H1 (cell line): ENCODE measurements at regions not wholly inside any gene's neighbourhood (a gene's known extent, or its start where the extent isn't known, plus 50 kb on each side); places are given as distances from the start of the nearest gene placed in this dataset.

Source experiments
- CTCF ChIA-PET: fragments of 300-600 bp; sonication (Branson Sonifier 250); formaldehyde crosslinking; loops from one replicate; lab custom pipeline; 2021; ENCODE audit not compliant: partially characterized antibody; lab: Charles Lee
- POLR2A ChIA-PET: fragments of 300-600 bp; sonication (Branson Sonifier 250); formaldehyde crosslinking; loops from one replicate; lab custom pipeline; 2021; ENCODE audit warnings: inconsistent platforms; ENCODE audit not compliant: partially characterized antibody; lab: Charles Lee
- DNase-seq, 2 experiments: peaks; one replicate each; pipeline versions ENCODE4 v3.0.0 to v3.0.0-alpha.2; 2010 to 2022; ENCODE audit warnings: low spot score in 2 of 2, low read depth in 1 of 2, mixed read lengths in 1 of 2
- FAIRE-seq: peaks from 2 replicates; lab custom pipeline; 2011; peaks lifted over from hg19 to GRCh38; lab: Jason Lieb, UNC
- H2AFZ ChIP-seq: 2 replicates; pipeline ENCODE4 v1.8.1; 2012; ENCODE audit warnings: low read length, inconsistent platforms
- H2AK5ac ChIP-seq: 2 replicates; pipeline ENCODE4 v1.6.1; 2013; ENCODE audit warnings: low read depth, low read length
- H2BK120ac ChIP-seq: replicated peaks from 2 replicates; pipeline ENCODE3; 2013; ENCODE audit warnings: low read depth, low read length, inconsistent platforms
- H2BK12ac ChIP-seq: 2 replicates; pipeline ENCODE4 v1.6.1; 2013; ENCODE audit warnings: low read depth, low read length
- H2BK15ac ChIP-seq: 2 replicates; pipeline ENCODE4 v1.6.1; 2013; ENCODE audit warnings: low read length
- H2BK20ac ChIP-seq: 2 replicates; pipeline ENCODE4 v1.6.1; 2013; ENCODE audit warnings: low read length
- H2BK5ac ChIP-seq: 2 replicates; pipeline ENCODE4 v1.6.1; 2013; ENCODE audit warnings: low read depth, low read length
- H3K14ac ChIP-seq: 2 replicates; pipeline ENCODE4 v1.6.1; 2013; ENCODE audit warnings: inconsistent platforms; ENCODE audit not compliant: insufficient read length
- H3K18ac ChIP-seq: 2 replicates; pipeline ENCODE4 v1.6.1; 2013; ENCODE audit warnings: low read length; ENCODE audit errors: extremely low read depth
- H3K23ac ChIP-seq: 2 replicates; pipeline ENCODE4 v1.6.1; 2013; ENCODE audit warnings: inconsistent platforms; ENCODE audit not compliant: insufficient read length
- H3K23me2 ChIP-seq: 2 replicates; pipeline ENCODE4 v1.6.1; 2013; ENCODE audit warnings: low read depth, low read length
- H3K27ac ChIP-seq: 2 replicates; pipeline ENCODE4 v1.6.1; 2011; ENCODE audit warnings: low read depth, low read length, inconsistent platforms
- H3K27me3 ChIP-seq, 4 experiments: replicated peaks in 1 of 4; 1 replicate in 1 of 4; 2 replicates in 3 of 4; pipeline versions ENCODE4 v1.6.1 to v1.8.1; 2011 to 2013; ENCODE audit warnings: low read length in 3 of 4, mild to moderate bottlenecking in 3 of 4, inconsistent platforms in 2 of 4, mixed read lengths in 2 of 4, moderate library complexity in 1 of 4; ENCODE audit not compliant: control insufficient read depth in 3 of 4, insufficient read depth in 3 of 4; ENCODE audit errors: extremely low read depth in 1 of 4
- H3K36me3 ChIP-seq, 4 experiments: 2 replicates each; pipeline versions ENCODE4 v1.6.1 to v1.8.1; 2011 to 2013; ENCODE audit warnings: mild to moderate bottlenecking in 4 of 4, low read length in 3 of 4, moderate library complexity in 2 of 4, control low read depth in 1 of 4, inconsistent platforms in 1 of 4; ENCODE audit not compliant: insufficient read depth in 4 of 4, control insufficient read depth in 2 of 4
- H3K4ac ChIP-seq: replicated peaks from 2 replicates; pipeline ENCODE3; 2013; ENCODE audit warnings: low read length, low read depth, mixed read lengths, inconsistent platforms; ENCODE audit not compliant: insufficient read length
- H3K4me1 ChIP-seq, 4 experiments: replicated peaks in 1 of 4; 1 replicate in 1 of 4; 2 replicates in 3 of 4; pipeline versions ENCODE4 v1.6.1 to v1.8.1; 2011 to 2013; ENCODE audit warnings: low read length in 3 of 4, inconsistent platforms in 2 of 4, mixed read lengths in 1 of 4; ENCODE audit not compliant: insufficient read depth in 4 of 4, control insufficient read depth in 3 of 4
- H3K4me2 ChIP-seq, 2 experiments: 2 replicates each; pipeline versions ENCODE4 v1.6.1 to v1.8.1; 2011 to 2013; ENCODE audit warnings: low read depth in 2 of 2, low read length in 2 of 2, control low read depth in 1 of 2, inconsistent platforms in 1 of 2, mild to moderate bottlenecking in 1 of 2; ENCODE audit not compliant: insufficient read depth in 1 of 2
- H3K4me3 ChIP-seq, 4 experiments: fragments of 200-600, 300-600 bp in 1 of 4; sonication (generic), shearing (Covaris generic), sonication (Bioruptor Twin) in 1 of 4; 2 replicates each; pipeline versions ENCODE4 v1.5.1 to v1.8.1; 2011 to 2016; ENCODE audit warnings: low read length in 4 of 4, low read depth in 3 of 4, control low read depth in 2 of 4, inconsistent platforms in 2 of 4, mild to moderate bottlenecking in 2 of 4, mixed read lengths in 1 of 4, moderate library complexity in 1 of 4; ENCODE audit not compliant: insufficient read depth in 2 of 4; ENCODE audit errors: extremely low read depth in 1 of 4
- H3K56ac ChIP-seq: replicated peaks from 2 replicates; pipeline ENCODE3; 2013; ENCODE audit warnings: low read depth, mild to moderate bottlenecking, mixed read lengths, low read length, inconsistent platforms; ENCODE audit not compliant: insufficient read length
- H3K79me1 ChIP-seq: 2 replicates; pipeline ENCODE4 v1.6.1; 2013; ENCODE audit warnings: low read depth, low read length, control low read depth
- H3K79me2 ChIP-seq, 2 experiments: 2 replicates each; pipeline versions ENCODE4 v1.6.1 to v1.8.1; 2012 to 2013; ENCODE audit warnings: low read length in 2 of 2, mild to moderate bottlenecking in 2 of 2, inconsistent platforms in 1 of 2; ENCODE audit not compliant: insufficient read depth in 2 of 2, control insufficient read depth in 1 of 2
- H3K9ac ChIP-seq, 4 experiments: replicated peaks in 1 of 4; 1 replicate in 1 of 4; 2 replicates in 3 of 4; pipeline versions ENCODE4 v1.6.1 to v1.8.1; 2011 to 2013; ENCODE audit warnings: low read depth in 3 of 4, low read length in 3 of 4, control low read depth in 2 of 4, mild to moderate bottlenecking in 2 of 4, moderate library complexity in 2 of 4, inconsistent platforms in 1 of 4; ENCODE audit errors: extremely low read depth in 1 of 4
- H3K9me3 ChIP-seq, 2 experiments: 2 replicates each; pipeline versions ENCODE4 v1.6.1 to v1.8.1; 2012 to 2013; ENCODE audit warnings: mild to moderate bottlenecking in 2 of 2, moderate library complexity in 2 of 2, control low read depth in 1 of 2, inconsistent platforms in 1 of 2, low read depth in 1 of 2, low read length in 1 of 2, mixed read lengths in 1 of 2; ENCODE audit not compliant: insufficient read depth in 2 of 2
- H4K20me1 ChIP-seq, 2 experiments: replicated peaks in 1 of 2; 2 replicates each; pipeline versions ENCODE3 to v1.8.1; 2011 to 2013; ENCODE audit warnings: inconsistent platforms in 2 of 2, low read length in 2 of 2, mild to moderate bottlenecking in 1 of 2; ENCODE audit not compliant: insufficient read depth in 2 of 2, control insufficient read depth in 1 of 2
- H4K5ac ChIP-seq: 2 replicates; pipeline ENCODE4 v1.6.1; 2013; ENCODE audit warnings: low read length, low read depth, mixed read lengths, inconsistent platforms; ENCODE audit not compliant: insufficient read length
- H4K8ac ChIP-seq: 2 replicates; pipeline ENCODE4 v1.8.0; 2013; ENCODE audit warnings: mild to moderate bottlenecking, moderate library complexity, low read length, inconsistent platforms; ENCODE audit not compliant: insufficient read depth; ENCODE audit errors: extremely low read depth
- H4K91ac ChIP-seq: replicated peaks from 2 replicates; pipeline ENCODE3; 2013; ENCODE audit warnings: low read length, mixed read lengths, inconsistent platforms; ENCODE audit not compliant: insufficient read length
- CREB1 ChIP-seq: IDR thresholded peaks from 2 replicates; pipeline ENCODE4 v1.6.1; 2012; ENCODE audit warnings: inconsistent platforms
- HDAC6 ChIP-seq: IDR thresholded peaks from one replicate; pipeline ENCODE4 v1.7.1; 2012; ENCODE audit warnings: low read depth, mild to moderate bottlenecking, inconsistent platforms, low read length, moderate library complexity
- JUND ChIP-seq: IDR thresholded peaks from 2 replicates; pipeline ENCODE4 v1.6.1; 2011; ENCODE audit warnings: mild to moderate bottlenecking, improper control_type of control experiment, low read length
- KDM5A ChIP-seq: fragments of 200-600 bp; IDR thresholded peaks from 2 replicates; pipeline ENCODE4 v1.7.1; 2012; ENCODE audit warnings: mild to moderate bottlenecking, low read length, inconsistent platforms, mixed read lengths
- MAFK ChIP-seq: IDR thresholded peaks from 2 replicates; pipeline ENCODE4 v1.6.1; 2012; ENCODE audit warnings: low read depth, mild to moderate bottlenecking, improper control_type of control experiment, low read length
- POLR2AphosphoS5 ChIP-seq: IDR thresholded peaks from 2 replicates; pipeline ENCODE4 v1.6.1; 2011; ENCODE audit warnings: low read depth, low read length
- RAD21 ChIP-seq, 2 experiments: IDR thresholded peaks in 1 of 2; conservative IDR thresholded peaks in 1 of 2; 2 replicates each; pipeline ENCODE4 v1.6.1; 2011; ENCODE audit warnings: low read depth in 2 of 2, low read length in 2 of 2, improper control_type of control experiment in 1 of 2, inconsistent platforms in 1 of 2, mild to moderate bottlenecking in 1 of 2, moderate library complexity in 1 of 2
- RXRA ChIP-seq: IDR thresholded peaks from 2 replicates; pipeline ENCODE4 v1.6.1; 2011; ENCODE audit warnings: low read depth, mild to moderate bottlenecking, low read length, moderate library complexity; ENCODE audit not compliant: insufficient read depth
- YY1 ChIP-seq: IDR thresholded peaks from 2 replicates; pipeline ENCODE4 v1.6.1; 2011; ENCODE audit warnings: low read depth, mild to moderate bottlenecking, low read length
- WGBS, 2 experiments: shearing (Covaris generic) in 1 of 2; methylation state at CpG; one replicate each; pipeline versions ENCODE4 v1.1.6 to v1.1.7; 2013 to 2015; ENCODE audit warnings: low lambda C conversion rate in 2 of 2, mixed read lengths in 2 of 2, inconsistent platforms in 1 of 2, low coverage in 1 of 2, missing lambda C conversion rate in 1 of 2; ENCODE audit not compliant: insufficient replicate concordance in 2 of 2, insufficient coverage in 1 of 2, insufficient read length in 1 of 2; ENCODE audit errors: extremely low coverage in 1 of 2, missing lambda C conversion rate in 1 of 2; 5-methylcytosine and 5-hydroxymethylcytosine counted together
- TF ChIP-seq, protein P1 (sequence below), 3 experiments: IDR thresholded peaks; 1 replicate in 2 of 3; 2 replicates in 1 of 3; pipeline versions ENCODE4 v1.5.1 to v1.6.1; 2011; ENCODE audit warnings: low read length in 3 of 3, mild to moderate bottlenecking in 3 of 3, inconsistent platforms in 2 of 3, low read depth in 1 of 3, moderate library complexity in 1 of 3; ENCODE audit not compliant: insufficient read depth in 1 of 3; ENCODE audit errors: control extremely low read depth in 1 of 3
- TF ChIP-seq, protein P2 (sequence below): IDR thresholded peaks from 2 replicates; pipeline ENCODE4 v1.6.1; 2012; ENCODE audit warnings: inconsistent platforms

DNA sequence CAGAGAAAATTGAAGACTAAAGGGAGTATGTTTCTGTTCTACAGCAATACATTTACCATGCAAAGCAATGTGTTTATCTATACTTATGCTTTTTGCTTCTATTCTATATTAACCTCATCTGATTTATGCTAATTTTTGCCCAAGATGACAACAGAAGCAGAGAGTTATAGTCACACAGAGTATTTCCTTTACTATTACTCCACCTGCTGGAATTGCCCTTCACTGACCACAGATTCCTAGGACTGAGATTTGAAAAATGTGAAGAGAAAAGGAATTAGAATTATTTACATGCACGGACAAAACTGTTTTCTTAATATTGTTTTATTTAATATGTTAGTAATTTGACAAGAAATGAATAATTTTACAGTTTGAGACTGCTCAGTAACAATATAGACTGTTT is 745.6 kb downstream of the VGLL3 start:
- H3K36me3 ChIP-seq, result no peaks in the 10 kb centered on the region
- no peak overlapping the region for H3K9ac ChIP-seq
- DNase-seq (no peak), FAIRE-seq (no peak)
- no peak overlapping the region for H3K4ac ChIP-seq
- TF ChIP-seq, protein P1, sequence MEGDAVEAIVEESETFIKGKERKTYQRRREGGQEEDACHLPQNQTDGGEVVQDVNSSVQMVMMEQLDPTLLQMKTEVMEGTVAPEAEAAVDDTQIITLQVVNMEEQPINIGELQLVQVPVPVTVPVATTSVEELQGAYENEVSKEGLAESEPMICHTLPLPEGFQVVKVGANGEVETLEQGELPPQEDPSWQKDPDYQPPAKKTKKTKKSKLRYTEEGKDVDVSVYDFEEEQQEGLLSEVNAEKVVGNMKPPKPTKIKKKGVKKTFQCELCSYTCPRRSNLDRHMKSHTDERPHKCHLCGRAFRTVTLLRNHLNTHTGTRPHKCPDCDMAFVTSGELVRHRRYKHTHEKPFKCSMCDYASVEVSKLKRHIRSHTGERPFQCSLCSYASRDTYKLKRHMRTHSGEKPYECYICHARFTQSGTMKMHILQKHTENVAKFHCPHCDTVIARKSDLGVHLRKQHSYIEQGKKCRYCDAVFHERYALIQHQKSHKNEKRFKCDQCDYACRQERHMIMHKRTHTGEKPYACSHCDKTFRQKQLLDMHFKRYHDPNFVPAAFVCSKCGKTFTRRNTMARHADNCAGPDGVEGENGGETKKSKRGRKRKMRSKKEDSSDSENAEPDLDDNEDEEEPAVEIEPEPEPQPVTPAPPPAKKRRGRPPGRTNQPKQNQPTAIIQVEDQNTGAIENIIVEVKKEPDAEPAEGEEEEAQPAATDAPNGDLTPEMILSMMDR (IDR thresholded peaks at IDR 0.05; ENCODE audit: control extremely low read depth in 1 of 3, insufficient read depth in 1 of 3, low read depth in 1 of 3, low read length in 3 of 3), result peak in 2 of 3 experiments; percentile 47 to 51; a peak in 2 of 4 replicates
- TF ChIP-seq KDM5A, result no peak
- no peak for TF ChIP-seq YY1
- no peak for TF ChIP-seq RXRA
- no peak for TF ChIP-seq JUND
- TF ChIP-seq, protein P2, sequence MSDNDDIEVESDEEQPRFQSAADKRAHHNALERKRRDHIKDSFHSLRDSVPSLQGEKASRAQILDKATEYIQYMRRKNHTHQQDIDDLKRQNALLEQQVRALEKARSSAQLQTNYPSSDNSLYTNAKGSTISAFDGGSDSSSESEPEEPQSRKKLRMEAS, result no peak
- no peak for TF ChIP-seq HDAC6
- TF ChIP-seq POLR2AphosphoS5, result no peak
- TF ChIP-seq MAFK, result no peak
- TF ChIP-seq RAD21 (IDR thresholded peaks at IDR 0.05 in 1 of 2, conservative IDR thresholded peaks at IDR 0.05 in 1 of 2; ENCODE audit: low read depth in 2 of 2, low read length in 2 of 2), result peak; percentile 86 to 90
- TF ChIP-seq CREB1, result no peak
- POLR2A ChIA-PET, result no interaction called here
- no peak overlapping the region for H3K23ac ChIP-seq
- CTCF ChIA-PET, result interaction anchor here (0.6 to 2.7 kb wide), 22 partner anchors 9 to 608 kb away, joined by 3 to 41 read pairs (median 4); no protein-coding TSS in a partner anchor
- no peak overlapping the region for H3K14ac ChIP-seq
- H4K5ac ChIP-seq, result no peak overlapping the region
- H3K56ac ChIP-seq, result no peak overlapping the region
- H2AFZ ChIP-seq, result no peak overlapping the region; the same call in 1 of the 2 replicates
- no peaks in the 10 kb centered on the region for H3K23me2 ChIP-seq
- 43% methylated on average over 1 of the region's 1 CpG; no CpG with 5 or more reads in 1 of the 2 experiments for WGBS, 2 experiments
- no peak overlapping the region for H3K18ac ChIP-seq
- peaks cover 0 to 3% (median 0%) of the 10 kb centered on the region in 4 experiments; a peak in 1 of 7 replicates for H3K4me1 ChIP-seq
- no peak overlapping the region for H3K4me3 ChIP-seq
- H2BK5ac ChIP-seq, result no peak overlapping the region
- H3K27me3 ChIP-seq, result no peaks in the 10 kb centered on the region; a peak in 1 of 7 replicates
- no peak overlapping the region for H2AK5ac ChIP-seq
- no peak overlapping the region for H3K4me2 ChIP-seq
- no peak overlapping the region for H4K91ac ChIP-seq
- no peaks in the 10 kb centered on the region for H3K9me3 ChIP-seq
- no peak overlapping the region for H3K27ac ChIP-seq
- H2BK15ac ChIP-seq, result no peak overlapping the region
- H3K79me2 ChIP-seq, result no peaks in the 10 kb centered on the region
- H3K79me1 ChIP-seq, result no peaks in the 10 kb centered on the region
- no peak overlapping the region for H2BK120ac ChIP-seq
- no peak overlapping the region for H2BK12ac ChIP-seq
- no peaks in the 10 kb centered on the region for H4K20me1 ChIP-seq
- H4K8ac ChIP-seq, result no peak overlapping the region
- H2BK20ac ChIP-seq, result no peak overlapping the region
